ENCODE measurements at regions not wholly inside any gene's neighbourhood (a gene's known extent, or its start where the extent isn't known, plus 50 kb on each side); places are given as distances from the start of the nearest gene placed in this dataset.
"Not testable (repeated sequence)": the region's sequence is repeated elsewhere in the genome, so short reads cannot be mapped to it uniquely, and the experiment has no call there.

- not testable (repeated sequence) for TF ChIP-seq TAF1 (IDR thresholded peaks at IDR 0.05; ENCODE audit: borderline replicate concordance, low read depth, low read length); POLR2A (IDR thresholded peaks at IDR 0.05; ENCODE audit: low read depth, low read length)
Measured at GRCh38 chr6:11880156-11880555, 101.6 kb upstream of the ADTRP start.
